Right lung (tissue), 2 donors: ENCODE measurements at regions not wholly inside any gene's neighbourhood (a gene's known extent, or its start where the extent isn't known, plus 50 kb on each side); places are given as distances from the start of the nearest gene placed in this dataset.
A peak's percentile ranks its signal among the peaks of the same experiment; 100 is the strongest.
"Not testable (repeated sequence)": the region's sequence is repeated elsewhere in the genome, so short reads cannot be mapped to it uniquely, and the experiment has no call there.

Experiments
- DNase-seq, 2 donors: peaks; one replicate each; pipeline ENCODE4 v3.0.0-alpha.2; 2013

DNA sequence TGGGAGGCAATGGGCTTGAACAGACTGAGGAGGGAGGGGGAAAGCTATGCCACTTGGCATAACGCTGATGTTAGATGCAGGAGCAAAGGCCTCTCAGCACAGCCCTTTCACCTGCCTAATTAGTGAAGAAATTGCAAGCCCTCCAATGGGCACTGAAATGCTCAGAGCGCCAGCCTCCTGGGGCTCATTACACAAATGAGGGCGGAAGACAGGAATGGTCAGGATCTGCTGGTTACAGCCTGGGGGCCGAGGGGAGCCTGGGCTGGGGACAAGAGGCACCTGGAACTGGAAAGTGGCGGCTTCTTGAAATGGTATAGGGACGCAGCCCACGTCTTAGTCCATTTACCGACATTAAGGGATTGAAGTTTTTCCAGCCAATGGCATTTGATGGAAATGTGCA, 50.2 kb upstream of the PLET1 start:
- no peak for DNase-seq

DNA sequence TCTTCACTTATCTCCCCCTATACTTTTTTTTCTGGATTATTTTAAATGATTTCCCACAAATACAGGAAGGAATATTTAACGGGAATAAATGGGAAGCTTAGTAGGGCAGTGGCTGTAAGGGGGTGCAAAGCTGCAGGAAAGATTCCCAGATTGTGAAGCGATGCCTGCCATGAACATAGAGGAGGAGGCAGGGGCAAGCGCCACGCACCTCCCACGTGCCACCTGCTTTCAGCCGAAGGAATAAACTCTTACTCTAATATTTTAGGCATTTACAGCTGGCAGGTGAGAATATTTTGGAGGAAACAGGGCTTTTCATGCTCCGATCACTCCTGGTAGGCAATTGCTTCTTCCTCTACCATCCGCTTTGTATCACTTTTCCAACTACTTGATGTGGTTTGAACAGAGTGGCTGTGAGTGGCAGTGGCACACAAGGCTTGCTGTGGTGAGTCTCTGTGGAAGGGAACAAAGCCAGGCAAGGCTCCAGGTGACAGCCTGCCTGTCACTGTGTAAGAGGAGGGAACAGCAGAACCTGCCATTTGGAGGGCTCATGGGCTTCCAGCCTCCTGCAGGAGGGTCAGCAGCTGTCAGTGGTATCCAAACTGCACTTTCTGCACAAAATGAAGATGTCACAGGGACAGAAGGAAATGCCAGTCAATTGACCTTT, 54.5 kb upstream of the PLET1 start:
- DNase-seq, result no peak

DNA sequence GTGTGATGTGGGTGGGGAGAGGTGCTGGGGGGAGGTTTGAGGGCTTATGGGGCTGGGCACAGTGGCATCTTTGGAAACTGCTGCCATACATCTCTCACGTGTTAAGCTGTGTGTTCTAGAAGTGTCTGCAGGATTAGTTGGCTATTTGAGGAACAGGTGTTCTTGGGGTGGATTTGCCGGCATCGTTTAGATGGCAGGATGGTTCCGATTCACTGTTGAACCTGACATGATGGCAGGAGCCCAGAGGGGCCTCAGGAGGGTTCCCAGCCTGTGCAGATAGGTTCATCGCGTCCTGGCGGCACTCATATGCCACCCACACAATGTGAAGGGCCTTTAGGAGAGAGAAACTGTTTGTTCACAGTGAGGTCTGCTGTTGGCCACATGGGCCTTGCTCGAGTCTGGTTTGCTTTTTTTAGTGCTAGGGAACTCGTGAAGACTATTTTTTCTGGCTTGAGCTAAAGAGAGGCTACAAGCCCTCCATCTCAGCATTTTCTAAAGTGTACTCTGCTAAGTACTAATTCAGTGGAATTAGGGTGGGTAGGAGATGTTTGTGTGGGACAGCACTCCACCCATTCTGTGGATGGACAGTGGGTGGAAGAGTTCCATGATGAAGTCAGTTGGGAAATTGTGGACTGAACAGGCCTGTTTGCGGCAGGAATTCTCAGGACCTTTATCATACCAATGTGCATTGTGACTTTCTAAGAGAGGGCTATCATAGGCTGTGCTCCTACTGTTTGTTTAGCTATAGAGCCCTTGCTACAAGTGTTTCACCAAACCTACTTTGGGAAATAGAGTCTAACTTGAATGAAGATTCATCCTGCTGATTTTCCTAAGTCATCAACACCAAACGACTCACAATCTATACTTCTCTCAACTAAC, 55.4 kb upstream of the PLET1 start:
- no peak for DNase-seq

DNA sequence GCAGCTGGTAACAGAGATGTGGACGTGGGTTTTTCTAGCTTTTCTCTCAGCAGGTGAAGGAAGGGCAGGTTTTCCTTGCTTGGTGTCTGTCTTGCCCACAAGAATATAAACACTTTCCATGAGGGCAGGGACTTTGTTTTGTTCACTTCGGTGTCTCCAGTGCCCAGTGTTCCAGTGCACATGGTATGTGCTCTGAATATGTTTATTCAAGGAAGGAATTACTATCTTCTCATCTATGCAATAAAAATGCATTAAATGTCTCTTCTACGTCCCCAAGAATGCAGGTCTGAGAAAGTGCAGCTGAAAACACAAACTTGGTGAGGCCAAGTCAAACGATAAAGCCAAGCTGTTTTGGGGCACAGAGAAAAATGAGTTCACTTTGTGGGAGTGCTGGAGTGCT, 56.3 kb upstream of the PLET1 start:
- DNase-seq, result no peak

DNA sequence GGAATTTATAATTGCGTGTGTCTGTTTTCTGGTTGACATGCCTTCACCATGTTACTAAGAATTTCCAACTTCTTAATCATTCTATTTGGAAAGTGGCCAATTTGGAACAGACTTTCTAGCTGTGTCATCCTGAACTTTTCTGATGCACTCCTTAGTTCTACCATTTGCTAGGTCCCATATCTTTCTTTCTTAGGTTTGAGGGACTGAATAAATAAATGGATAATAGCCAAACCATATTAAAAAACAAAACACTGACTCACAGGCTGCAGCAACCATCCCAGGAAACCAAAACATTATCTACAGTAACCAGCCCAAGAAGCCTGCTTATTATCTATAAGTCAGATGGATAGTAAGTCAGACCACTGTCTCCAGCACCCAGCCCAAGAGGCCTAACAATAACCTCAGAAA, 57.5 kb upstream of the PLET1 start:
- DNase-seq, result no peak

DNA sequence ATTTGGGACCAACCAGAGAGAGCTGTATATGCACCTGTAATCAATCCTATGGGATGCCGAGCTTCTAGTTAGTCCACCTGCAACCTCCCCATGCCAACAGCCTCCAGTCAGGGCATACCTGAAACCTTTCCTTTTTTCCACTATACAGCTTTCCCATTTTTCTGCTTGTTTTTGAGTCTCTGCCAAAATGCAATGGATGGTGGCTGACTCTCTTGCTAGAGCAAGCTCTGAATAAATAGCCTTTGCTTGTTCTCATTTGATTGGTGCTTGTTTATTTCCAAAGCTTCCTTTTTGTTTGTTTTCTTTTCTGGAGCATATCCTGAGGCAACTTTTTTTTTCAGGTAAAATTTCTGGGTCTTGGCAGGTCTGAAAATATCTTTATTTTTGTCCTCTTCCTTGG, 58.0 kb upstream of the PLET1 start:
- DNase-seq, result no peak

DNA sequence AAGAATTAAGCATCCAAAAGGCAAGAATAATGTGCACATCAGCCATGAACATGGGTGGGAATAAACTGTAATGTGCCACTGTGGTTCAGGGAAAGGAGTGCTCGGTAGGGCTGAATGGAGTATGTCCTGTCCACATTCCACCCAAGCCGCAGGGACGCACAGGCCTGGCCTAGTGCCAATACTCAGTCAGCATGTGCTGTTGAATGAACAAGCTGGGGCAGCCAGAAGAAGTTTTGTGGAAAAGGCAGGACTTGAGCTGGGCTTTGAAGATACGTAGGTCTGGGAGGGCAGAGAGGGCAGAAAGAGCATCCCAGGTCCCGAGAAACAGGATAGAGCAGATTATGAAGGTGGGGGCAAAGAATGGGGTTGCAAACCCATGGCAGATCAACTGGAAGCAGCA, 60.0 kb upstream of the PLET1 start:
- peak; percentile 59 to 63 for DNase-seq

DNA sequence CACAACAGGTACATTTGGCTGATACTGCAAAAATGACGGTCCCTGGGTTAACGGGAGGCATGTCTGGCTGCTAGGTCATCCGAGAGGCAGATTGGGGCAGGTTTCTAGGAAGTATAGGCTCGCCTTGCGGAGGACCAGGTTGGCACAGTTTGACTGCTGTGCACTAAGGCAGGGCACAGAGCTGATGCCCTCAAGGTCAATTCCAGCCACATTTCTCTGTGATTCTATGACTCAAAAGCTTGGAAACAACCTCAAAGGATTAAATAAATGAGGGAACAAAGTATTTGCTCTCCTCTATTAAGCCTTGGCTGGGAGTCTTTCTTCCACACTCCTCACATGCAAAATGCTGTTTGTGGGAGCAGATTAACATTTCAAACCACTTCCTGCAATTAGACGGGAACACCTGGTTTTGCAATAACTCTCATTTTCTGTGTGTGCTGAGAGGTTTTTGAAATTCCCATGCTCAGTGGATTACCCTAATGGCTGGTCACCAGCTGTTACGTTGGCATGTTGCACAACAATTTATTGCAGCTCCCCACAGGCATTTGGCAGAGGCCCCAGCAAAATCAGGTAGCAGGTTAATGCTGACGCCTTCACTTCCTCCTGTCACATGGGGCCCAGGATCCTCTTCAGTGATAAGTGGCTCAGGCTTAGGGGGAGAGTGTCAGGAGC, 61.0 kb upstream of the PLET1 start:
- DNase-seq, result peak; percentile 49 to 52

DNA sequence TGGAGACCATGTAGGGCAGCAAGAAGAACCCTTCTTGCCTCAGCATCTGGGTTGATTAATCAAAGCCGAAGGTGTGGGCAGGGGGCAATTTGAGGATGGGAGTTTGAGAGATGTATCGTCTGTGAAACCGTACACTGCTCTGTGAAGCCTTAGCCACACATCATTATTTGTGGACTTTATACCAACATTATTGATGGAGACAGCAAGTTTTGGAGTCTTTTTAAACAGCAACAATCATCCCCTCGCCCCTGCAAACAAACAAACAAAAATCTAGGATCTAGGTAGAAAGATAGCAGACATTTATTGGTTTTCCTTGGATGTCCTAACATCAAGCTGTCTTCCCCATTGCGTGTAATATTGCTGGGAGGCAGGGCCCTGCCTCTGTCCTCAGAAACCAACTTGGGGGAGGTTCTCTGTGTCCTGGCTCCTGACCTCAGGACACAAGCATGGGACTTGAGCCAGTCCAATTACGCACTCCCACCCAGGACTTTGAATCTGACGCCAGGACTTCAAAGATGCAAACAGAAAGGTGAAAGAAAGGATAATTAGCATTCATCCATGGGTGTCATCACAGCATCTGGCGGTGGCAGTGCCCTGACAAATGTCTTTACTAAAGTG, 61.6 kb upstream of the PLET1 start:
- DNase-seq, result no peak

DNA sequence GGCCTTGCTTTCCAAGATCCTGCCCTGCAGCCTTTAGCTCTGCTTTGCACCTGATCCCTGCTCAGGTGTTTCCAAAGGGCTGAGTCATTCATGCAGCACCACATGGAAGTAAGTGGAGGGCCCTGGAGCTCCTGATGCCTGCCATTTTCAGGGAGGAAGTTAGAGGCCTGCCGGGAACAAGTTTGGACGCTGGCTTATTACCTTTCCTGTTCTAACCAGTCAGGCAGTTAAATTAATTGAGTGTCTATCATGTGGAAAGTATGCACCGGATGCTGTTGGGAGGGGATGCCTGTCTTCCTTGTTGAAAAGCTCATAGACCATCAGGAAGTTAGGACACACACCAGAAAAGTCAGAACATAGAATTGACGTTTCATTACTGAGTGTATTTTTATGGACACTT, 73.7 kb upstream of the PLET1 start:
- no peak for DNase-seq

DNA sequence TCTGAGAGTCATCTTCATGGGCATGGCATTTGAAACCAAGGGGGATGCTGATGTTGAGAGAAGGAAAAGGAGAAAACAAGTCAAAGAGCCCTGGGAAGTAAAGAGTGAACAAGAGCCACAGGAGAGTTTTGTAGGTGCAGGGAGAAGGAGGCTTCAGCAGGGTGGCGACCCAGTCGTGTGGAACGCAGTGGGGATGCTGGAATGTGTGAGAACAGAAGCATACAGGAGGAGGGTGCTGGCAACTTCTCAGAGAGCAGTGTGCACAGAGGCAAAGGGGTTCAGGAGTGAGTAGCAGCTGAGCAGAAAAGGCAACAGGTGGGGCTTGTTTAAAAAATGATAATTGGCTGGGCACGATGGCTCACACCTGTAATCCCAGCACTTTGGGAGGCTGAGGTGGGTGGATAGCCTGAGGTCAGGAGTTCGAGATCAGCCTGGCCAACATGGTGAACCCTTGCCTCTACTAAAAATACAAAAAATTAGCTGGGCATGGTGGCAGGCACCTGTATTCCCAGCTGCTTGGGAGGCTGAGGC, 75.8 kb upstream of the PLET1 start:
- DNase-seq, result no peak

DNA sequence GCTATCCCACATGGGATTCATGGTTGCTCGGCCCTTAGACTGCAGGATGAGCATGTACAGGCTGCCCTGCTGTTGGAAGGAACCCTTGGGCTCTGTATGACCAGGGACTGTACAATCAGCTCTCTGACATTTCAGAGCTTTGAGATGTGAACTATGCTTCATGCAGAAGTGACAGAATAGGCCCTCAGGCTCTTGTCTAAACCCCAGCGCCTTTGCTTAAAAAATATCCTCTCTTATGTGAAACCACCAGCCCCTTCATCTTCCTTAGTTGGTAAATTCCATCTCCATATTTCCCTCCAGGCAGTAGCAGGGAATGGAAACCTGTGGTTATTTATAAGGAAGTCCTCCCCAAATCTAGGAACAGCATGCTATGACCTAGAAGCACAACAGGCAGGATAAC, 78.9 kb upstream of the PLET1 start:
- DNase-seq, result no peak

DNA sequence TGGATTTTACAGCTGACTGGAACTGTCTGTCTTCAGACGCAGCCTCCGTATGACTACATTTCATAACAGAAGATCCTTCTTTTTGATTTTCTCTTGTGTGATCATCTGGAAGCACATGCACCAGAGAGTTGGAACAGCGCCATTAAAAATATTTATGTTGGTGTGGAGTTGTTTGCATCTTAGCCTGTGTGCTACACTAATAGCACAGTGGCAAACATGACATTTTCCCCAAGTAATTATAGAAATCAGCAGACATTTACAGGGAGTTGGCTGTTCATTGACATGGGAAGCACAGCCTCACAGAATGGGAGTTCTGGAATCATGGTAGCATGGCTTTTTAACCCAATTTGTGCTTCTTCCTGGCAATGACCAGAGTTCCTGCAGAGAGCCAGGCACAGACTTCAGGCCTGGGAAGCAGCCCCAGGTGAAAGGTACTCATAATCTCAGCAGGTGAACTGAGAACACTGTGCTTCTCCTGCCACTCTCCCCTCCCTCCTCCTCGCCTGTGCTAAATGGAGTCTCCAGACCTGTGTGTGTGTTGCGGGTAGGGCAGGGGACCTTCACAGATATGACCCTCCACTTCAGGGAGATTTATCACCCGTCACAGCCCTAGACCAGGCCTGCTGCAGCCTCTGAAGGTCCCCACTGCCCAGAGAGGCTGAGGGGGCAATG, 82.8 kb upstream of the PLET1 start:
- DNase-seq, result peak in 1 of 2 donors; percentile 15

DNA sequence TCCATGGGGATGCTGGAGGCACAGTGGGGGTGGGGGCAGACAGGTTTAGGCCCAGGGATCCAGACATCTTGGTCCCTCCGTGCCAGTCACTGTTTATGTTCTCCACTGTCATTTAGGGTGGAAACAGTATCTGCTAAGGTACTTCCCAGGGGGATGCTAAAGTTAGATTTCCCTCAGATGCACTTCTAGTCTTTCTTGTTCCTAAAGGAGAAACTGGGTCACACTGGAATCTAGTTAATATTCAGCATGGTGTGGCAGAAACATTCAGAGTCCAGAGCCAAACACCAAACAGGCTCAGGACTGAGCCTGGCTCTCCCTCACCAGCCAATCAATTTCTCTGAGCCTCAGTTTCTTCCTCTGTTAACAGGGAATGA, 83.4 kb upstream of the PLET1 start:
- no peak for DNase-seq

DNA sequence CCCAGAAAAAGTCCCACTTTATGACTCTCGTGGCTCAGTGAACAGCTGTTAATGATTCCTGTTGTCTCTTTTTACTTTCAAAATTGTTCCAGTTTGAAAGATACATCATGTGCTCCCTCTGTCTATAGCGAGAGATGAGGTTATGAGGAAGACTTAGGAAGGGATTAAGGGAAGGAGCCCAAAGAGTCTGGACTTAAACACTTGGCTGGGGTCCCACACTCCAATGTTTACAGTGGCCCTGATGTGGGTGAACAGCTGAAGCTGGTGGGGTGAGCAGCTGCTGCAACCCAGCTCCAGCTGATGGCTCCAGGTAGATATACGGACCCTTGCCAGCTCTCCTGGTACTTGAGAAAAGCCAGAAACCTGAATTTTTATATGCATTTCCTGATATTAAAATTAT, 84.5 kb upstream of the PLET1 start:
- DNase-seq, result no peak

DNA sequence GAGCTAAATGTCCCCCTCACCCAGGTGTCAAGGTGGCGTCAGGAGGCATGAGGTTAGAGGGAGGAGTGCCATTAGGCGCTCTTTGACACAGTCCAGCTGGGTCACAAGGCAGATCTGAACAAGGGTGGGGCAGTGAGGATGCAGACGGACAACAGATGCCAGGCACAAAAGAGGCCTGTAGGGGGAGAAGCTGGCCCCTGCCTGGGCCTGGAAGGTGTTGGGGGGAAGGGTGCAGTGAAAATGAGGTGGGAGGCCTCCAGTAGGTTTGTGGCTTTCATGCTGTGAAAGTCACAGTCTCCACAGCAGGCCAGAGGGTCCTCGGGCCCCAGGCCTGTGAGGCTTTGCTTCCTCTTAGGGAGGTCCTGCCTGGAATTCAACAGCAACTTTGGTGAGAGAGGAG, 85.0 kb upstream of the PLET1 start:
- no peak for DNase-seq

DNA sequence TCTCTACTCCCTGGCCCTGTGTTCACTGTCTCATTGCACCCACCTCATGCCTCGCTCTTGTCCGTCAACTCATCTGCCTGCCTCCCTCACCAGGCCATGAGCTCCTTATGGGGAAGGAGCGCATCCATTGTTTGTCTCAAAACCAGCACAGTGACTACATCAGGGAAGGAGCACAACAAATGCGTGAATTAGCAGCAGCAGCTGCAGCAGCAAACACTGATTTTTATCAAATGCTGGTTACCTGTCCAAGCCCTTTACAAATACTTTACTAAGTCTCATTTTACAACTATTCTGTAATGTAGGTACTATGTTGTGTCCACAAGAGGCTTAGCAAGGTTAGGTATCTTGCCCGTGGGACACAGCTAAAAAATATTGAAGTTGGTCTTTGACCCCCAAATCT, 85.9 kb upstream of the PLET1 start:
- no peak for DNase-seq

DNA sequence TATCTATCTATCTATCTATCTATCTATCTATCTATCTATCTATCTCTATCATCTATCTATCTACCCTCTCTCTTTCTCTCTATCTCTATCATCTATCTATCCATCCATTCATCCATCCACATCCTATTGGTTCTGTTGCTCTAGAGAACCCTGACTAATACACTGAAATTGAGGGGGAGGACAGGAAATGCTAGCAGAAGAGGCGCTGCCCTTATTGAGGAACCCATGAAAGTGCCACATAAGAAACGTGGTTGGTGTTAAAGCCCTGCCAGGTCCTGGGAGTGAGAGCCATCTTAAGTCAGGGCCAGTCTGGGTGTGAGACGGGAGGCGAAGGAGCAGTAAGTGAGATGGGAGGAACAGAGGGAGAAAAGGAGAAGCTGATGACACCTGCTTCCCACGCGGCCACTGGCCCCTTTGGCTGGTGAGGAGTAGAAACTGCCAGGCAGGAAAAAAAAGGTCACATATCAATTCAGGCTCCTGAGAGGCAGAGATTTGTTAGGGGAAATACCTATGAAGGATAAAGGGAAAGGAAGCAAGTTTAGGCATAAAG, 87.9 kb upstream of the PLET1 start:
- no peak for DNase-seq

DNA sequence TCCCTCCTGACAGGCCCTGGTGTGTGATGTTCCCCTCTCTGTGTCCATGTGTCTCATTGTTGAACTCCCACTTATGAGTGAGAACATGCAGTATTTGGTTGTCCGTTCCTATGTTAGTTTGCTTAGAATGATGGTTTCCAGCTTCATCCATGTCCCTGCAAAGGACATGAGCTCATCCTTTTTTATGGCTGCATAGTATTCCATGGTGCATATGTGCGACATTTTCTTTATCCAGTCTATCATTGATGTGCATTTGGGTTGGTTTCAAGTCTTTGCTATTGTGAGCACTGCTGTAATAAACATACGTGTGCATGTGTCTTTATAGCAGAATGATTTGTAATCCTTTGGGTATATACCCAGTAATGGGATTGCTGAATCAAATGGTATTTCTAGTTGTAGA, 90.8 kb upstream of the PLET1 start:
- DNase-seq, result not testable (repeated sequence)

DNA sequence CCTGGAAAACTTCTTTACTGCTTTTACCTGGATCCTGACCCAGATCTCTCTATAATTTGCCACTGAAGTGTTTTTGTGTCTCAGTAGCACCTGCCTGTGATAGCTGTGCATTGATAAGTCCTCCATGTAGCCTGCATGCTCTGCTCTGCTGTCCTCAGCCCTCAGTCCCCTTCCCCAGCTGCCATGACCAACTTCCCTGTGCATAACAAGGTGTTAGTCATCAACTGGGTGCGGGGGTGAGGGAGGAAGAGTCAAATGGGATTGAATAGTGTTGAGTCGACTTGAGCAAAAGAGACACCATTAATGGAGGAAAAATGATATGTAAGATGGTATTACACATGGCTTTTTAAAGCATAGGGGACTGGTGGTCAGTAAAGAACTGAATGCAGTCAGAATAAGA, 92.2 kb upstream of the PLET1 start:
- no peak for DNase-seq

DNA sequence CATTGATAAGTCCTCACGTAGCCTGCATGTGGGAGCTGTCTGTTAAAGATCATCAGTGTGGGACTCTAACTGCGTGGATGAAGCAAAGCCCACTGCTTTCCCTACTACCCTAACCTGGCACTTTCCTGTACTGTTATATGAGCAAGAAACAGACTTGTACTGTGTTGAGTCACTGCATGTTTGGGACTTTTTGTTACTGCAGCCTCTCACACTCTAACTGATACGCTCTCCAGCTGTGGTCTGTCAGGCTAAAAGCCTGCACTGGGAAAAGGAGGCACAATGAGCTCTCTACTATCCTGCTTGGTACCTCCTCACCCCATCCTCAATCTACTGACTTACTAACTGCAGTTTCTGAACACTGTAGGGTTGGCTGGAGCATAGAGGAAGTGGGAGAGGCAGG, 93.7 kb upstream of the PLET1 start:
- DNase-seq, result no peak
